ENCODE measurements at regions not wholly inside any gene's neighbourhood (a gene's known extent, or its start where the extent isn't known, plus 50 kb on each side); places are given as distances from the start of the nearest gene placed in this dataset.

DNA sequence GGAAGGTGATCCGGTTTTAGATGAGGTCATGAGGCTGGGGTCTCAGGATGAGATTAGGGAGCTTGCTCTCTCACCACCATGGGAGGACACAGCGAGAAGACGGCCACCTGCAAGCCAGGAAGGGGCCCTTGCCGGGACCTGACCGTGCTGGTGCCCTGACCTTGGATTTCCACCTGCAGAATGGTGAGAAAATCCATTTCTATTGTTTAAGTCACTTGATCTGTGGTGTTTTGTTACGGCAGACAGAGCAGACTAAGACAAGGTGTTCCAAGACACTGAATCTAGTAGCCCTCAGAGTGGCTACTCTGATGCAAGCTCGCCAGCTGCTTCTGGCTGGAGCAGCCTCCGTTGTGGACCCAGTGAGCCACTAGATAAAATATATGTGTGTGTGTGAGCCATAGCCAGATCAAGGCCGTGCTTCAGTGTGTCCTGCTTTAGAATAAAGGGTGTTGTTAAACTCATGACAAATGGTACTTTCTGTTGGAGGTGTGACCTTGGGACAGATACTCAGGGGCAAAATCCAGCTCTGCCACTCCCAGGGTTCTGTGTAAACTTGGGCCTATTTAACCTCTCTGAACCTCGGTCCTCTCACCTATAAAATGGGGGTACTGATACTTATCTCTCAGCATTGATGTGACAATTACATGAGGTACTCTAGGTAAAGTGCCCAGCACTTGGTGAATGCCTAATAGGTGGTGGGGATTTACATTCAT is 67.9 kb upstream of the STX18 start:
- no peak overlapping the region for H3K4me3 ChIP-seq
- TF ChIP-seq POLR2AphosphoS5 (IDR thresholded peaks at IDR 0.05; ENCODE audit: insufficient read depth in 1 of 2, low read depth in 1 of 2): no peak
- no peak for TF ChIP-seq POLR2A (IDR thresholded peaks at IDR 0.05)
- TF ChIP-seq, protein P1, sequence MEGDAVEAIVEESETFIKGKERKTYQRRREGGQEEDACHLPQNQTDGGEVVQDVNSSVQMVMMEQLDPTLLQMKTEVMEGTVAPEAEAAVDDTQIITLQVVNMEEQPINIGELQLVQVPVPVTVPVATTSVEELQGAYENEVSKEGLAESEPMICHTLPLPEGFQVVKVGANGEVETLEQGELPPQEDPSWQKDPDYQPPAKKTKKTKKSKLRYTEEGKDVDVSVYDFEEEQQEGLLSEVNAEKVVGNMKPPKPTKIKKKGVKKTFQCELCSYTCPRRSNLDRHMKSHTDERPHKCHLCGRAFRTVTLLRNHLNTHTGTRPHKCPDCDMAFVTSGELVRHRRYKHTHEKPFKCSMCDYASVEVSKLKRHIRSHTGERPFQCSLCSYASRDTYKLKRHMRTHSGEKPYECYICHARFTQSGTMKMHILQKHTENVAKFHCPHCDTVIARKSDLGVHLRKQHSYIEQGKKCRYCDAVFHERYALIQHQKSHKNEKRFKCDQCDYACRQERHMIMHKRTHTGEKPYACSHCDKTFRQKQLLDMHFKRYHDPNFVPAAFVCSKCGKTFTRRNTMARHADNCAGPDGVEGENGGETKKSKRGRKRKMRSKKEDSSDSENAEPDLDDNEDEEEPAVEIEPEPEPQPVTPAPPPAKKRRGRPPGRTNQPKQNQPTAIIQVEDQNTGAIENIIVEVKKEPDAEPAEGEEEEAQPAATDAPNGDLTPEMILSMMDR (IDR thresholded peaks at IDR 0.05): no peak
- DNase-seq (ENCODE audit: extremely low spot score in 2 of 2): no peak
- intact Hi-C loops (cut with DNase I): no loop called here
- H3K9me3 ChIP-seq: no peaks in the 10 kb centered on the region
- no peaks in the 10 kb centered on the region for H3K27me3 ChIP-seq
- no peaks in the 10 kb centered on the region for H3K36me3 ChIP-seq
- no peak overlapping the region for H3K27ac ChIP-seq
- H3K4me1 ChIP-seq: peaks cover 5% of the 10 kb centered on the region

GRCh38 chr4:4608214-4608537 is 66.3 kb upstream of the STX18 start:
- DNase-seq (ENCODE audit: extremely low spot score in 2 of 2): no peak
- Histone ChIP-seq H3K9me3 (no peaks in the 10 kb centered on the region), H3K27me3 (no peaks in the 10 kb centered on the region), H3K4me1 (peaks cover 5% of the 10 kb centered on the region), H3K4me3 (no peak overlapping the region), H3K27ac (no peak overlapping the region), H3K36me3 (no peaks in the 10 kb centered on the region)
- intact Hi-C loops (cut with DNase I): no loop called here
- TF ChIP-seq POLR2AphosphoS5 (IDR thresholded peaks at IDR 0.05; ENCODE audit: insufficient read depth in 1 of 2, low read depth in 1 of 2): no peak
- TF ChIP-seq, protein P1 (IDR thresholded peaks at IDR 0.05): no peak
- TF ChIP-seq POLR2A (IDR thresholded peaks at IDR 0.05): no peak

DNA sequence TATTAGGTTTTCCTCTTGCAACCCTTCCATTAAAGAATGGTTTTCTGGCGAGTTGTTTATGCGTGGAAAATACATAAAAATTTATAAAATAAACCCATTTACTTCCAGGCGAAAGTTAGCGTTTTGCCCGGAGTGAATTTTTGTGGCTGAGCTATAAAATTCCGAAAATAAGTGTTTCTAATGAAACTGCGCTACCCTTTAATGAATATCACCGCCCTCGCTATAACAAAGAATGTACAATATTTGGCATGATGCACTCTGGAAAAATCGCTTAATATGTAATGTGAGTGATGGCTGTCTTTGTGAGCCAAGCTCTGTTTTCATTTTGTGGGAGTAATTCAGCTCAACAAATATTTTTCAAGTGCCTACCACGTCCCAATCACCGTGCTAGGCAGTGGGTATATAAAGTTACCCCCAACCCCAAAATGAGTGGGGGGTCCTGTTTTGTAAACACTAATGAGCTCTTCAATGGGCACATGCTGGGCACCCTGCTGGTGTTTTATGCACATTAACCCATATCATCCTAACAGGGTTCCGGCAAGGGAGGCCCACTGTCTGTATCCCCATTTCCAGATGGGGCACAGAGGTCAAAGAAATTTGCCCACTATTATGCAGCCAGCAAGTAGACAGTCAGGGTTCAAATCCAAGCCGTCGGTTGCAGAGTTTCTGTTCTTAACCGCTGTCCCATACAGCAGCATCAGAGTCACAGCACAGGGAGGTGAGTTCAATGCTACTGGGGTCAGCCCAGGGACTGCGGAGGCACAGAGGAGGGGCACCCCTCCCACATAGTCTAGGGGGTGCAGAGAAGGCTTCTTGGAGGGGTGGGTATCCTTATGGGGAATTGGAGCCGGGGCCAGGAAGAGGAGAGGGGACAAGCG is 65.7 kb upstream of the STX18 start:
- TF ChIP-seq, protein P1 (IDR thresholded peaks at IDR 0.05): no peak
- TF ChIP-seq POLR2A (IDR thresholded peaks at IDR 0.05) (no peak), POLR2AphosphoS5 (IDR thresholded peaks at IDR 0.05; ENCODE audit: insufficient read depth in 1 of 2, low read depth in 1 of 2) (no peak)
- no peaks in the 10 kb centered on the region for H3K36me3 ChIP-seq

DNA sequence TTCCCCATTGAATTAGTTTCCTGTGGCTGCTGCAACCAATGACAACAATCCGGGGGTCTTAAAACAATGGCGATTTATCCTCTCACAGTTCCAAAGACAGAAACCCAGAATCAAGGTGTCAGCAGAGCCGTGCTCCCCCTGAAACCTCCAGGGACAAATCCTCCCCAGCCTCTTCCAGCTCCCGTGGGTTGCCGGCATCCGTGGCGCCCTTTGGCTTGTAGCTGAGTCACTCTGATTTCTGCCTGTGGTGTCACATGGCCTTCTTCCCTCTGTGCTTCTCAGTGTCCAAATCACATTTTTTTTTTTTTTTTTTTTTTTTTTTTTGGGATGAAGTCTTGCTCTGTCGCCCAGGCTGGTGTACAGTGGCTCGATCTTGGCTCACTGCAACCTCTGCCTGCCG is 64.5 kb upstream of the STX18 start:
- intact Hi-C loops (cut with DNase I): no loop called here
- Histone ChIP-seq H3K27me3 (no peaks in the 10 kb centered on the region), H3K36me3 (no peaks in the 10 kb centered on the region), H3K27ac (no peak overlapping the region), H3K4me3 (no peak overlapping the region), H3K4me1 (no peaks in the 10 kb centered on the region), H3K9me3 (no peaks in the 10 kb centered on the region)
- TF ChIP-seq POLR2AphosphoS5 (IDR thresholded peaks at IDR 0.05; ENCODE audit: insufficient read depth in 1 of 2, low read depth in 1 of 2) (no peak), POLR2A (IDR thresholded peaks at IDR 0.05) (no peak)
- TF ChIP-seq, protein P1 (IDR thresholded peaks at IDR 0.05): no peak
- no peak for DNase-seq (ENCODE audit: extremely low spot score in 2 of 2)

More for the DNA sequence above, 65.7 kb upstream of the STX18 start:
- intact Hi-C loops (cut with DNase I): no loop called here
- H3K4me3 ChIP-seq: no peak overlapping the region
- H3K4me1 ChIP-seq: peaks cover 4% of the 10 kb centered on the region
- H3K27me3 ChIP-seq: no peaks in the 10 kb centered on the region
- no peak overlapping the region for H3K27ac ChIP-seq
- no peaks in the 10 kb centered on the region for H3K9me3 ChIP-seq
- no peak for DNase-seq (ENCODE audit: extremely low spot score in 2 of 2)

- no peak for TF ChIP-seq POLR2AphosphoS5 (IDR thresholded peaks at IDR 0.05; ENCODE audit: insufficient read depth in 1 of 2, low read depth in 1 of 2)
- TF ChIP-seq, protein P1 (IDR thresholded peaks at IDR 0.05): no peak
- no peak for TF ChIP-seq POLR2A (IDR thresholded peaks at IDR 0.05)
- Histone ChIP-seq H3K4me3 (no peak overlapping the region), H3K9me3 (no peaks in the 10 kb centered on the region), H3K4me1 (no peaks in the 10 kb centered on the region), H3K36me3 (no peaks in the 10 kb centered on the region), H3K27ac (no peak overlapping the region), H3K27me3 (no peaks in the 10 kb centered on the region)
- DNase-seq (ENCODE audit: extremely low spot score in 2 of 2): no peak
- intact Hi-C loops (cut with DNase I): no loop called here
These were observed 64.0 kb upstream of the STX18 start for GRCh38 chr4:4605849-4606248.

All from vagina (tissue), 2 donors.